Chondrocyte (in vitro differentiated cells): ENCODE measurements at regions not wholly inside any gene's neighbourhood (a gene's known extent, or its start where the extent isn't known, plus 50 kb on each side); places are given as distances from the start of the nearest gene placed in this dataset.
A peak's percentile ranks its signal among the peaks of the same experiment; 100 is the strongest.

ENCODE experiments used
- DNase-seq: peaks from one replicate; pipeline ENCODE4 v3.0.0; 2021; ENCODE audit warnings: mixed read lengths, low spot score
- H3K27ac Mint-ChIP-seq: one replicate; pipeline ENCODE4 v1.8.0; 2021; ENCODE audit warnings: mild to moderate bottlenecking, moderate library complexity, mixed read lengths; ENCODE audit not compliant: unreplicated experiment
- H3K27me3 Mint-ChIP-seq: 2 replicates; pipeline ENCODE4 v1.8.0; 2021; ENCODE audit warnings: low read depth, mixed read lengths
- H3K36me3 Mint-ChIP-seq: 2 replicates; pipeline ENCODE4 v1.8.0; 2021; ENCODE audit warnings: low read depth, mixed read lengths
- H3K4me1 Mint-ChIP-seq: 2 replicates; pipeline ENCODE4 v1.8.0; 2021; ENCODE audit warnings: low read depth, mild to moderate bottlenecking, mixed read lengths
- H3K4me3 Mint-ChIP-seq: one replicate; pipeline ENCODE4 v1.8.0; 2021; ENCODE audit warnings: mild to moderate bottlenecking, moderate library complexity, mixed read lengths; ENCODE audit not compliant: unreplicated experiment
- H3K9me3 Mint-ChIP-seq: 2 replicates; pipeline ENCODE4 v1.8.0; 2021; ENCODE audit warnings: low read depth, mixed read lengths
- CTCF ChIP-seq: fragments of 200-600 bp; sonication (generic); IDR thresholded peaks from 2 replicates; pipeline ENCODE4 v1.5.0; 2021; ENCODE audit warnings: antibody characterized with exemption, mild to moderate bottlenecking, moderate library complexity

- DNase-seq: no peak
- Mint-ChIP-seq H3K4me3 (no peak overlapping the region), H3K4me1 (no peaks in the 10 kb centered on the region), H3K9me3 (peaks cover 19% of the 10 kb centered on the region), H3K27me3 (peaks cover 22% of the 10 kb centered on the region), H3K36me3 (peaks cover 10% of the 10 kb centered on the region), H3K27ac (no peak overlapping the region)
- no peak for TF ChIP-seq CTCF
Measured at GRCh38 chr20:59499863-59500262, 104.5 kb upstream of the PHACTR3 start.

- H3K27ac Mint-ChIP-seq: no peak overlapping the region
Measured at GRCh38 chr20:59508729-59509128, 95.6 kb upstream of the PHACTR3 start.

GRCh38 chr20:59512651-59513050 is 91.7 kb upstream of the PHACTR3 start:
- H3K36me3 Mint-ChIP-seq: no peaks in the 10 kb centered on the region
- peaks cover 3% of the 10 kb centered on the region for H3K4me1 Mint-ChIP-seq
- no peak for TF ChIP-seq CTCF
- DNase-seq: no peak
- no peaks in the 10 kb centered on the region for H3K9me3 Mint-ChIP-seq
- no peak overlapping the region for H3K27ac Mint-ChIP-seq
- peaks cover 34% of the 10 kb centered on the region for H3K27me3 Mint-ChIP-seq
- no peak overlapping the region for H3K4me3 Mint-ChIP-seq

More at GRCh38 chr20:59508729-59509128, 95.6 kb upstream of the PHACTR3 start:
- TF ChIP-seq CTCF: no peak
- Mint-ChIP-seq H3K27me3 (peaks cover 20% of the 10 kb centered on the region), H3K9me3 (peaks cover 6% of the 10 kb centered on the region), H3K4me3 (no peak overlapping the region), H3K36me3 (no peaks in the 10 kb centered on the region), H3K4me1 (no peaks in the 10 kb centered on the region)
- no peak for DNase-seq

GRCh38 chr20:59514554-59514953 is 89.8 kb upstream of the PHACTR3 start:
- Mint-ChIP-seq H3K4me3 (no peak overlapping the region), H3K27ac (no peak overlapping the region), H3K9me3 (no peaks in the 10 kb centered on the region), H3K27me3 (peaks cover 44% of the 10 kb centered on the region), H3K36me3 (no peaks in the 10 kb centered on the region), H3K4me1 (peaks cover 3% of the 10 kb centered on the region)
- no peak for TF ChIP-seq CTCF
- no peak for DNase-seq

- Mint-ChIP-seq H3K4me1 (peaks cover 3% of the 10 kb centered on the region), H3K27ac (no peak overlapping the region), H3K36me3 (no peaks in the 10 kb centered on the region), H3K4me3 (no peak overlapping the region), H3K9me3 (no peaks in the 10 kb centered on the region), H3K27me3 (peaks cover 44% of the 10 kb centered on the region)
- no peak for DNase-seq
- TF ChIP-seq CTCF: peak; percentile 85
Measured at GRCh38 chr20:59515013-59515905, 89.1 kb upstream of the PHACTR3 start.
